C4-2B (cell line): ENCODE measurements at regions not wholly inside any gene's neighbourhood (a gene's known extent, or its start where the extent isn't known, plus 50 kb on each side); places are given as distances from the start of the nearest gene placed in this dataset.

Experiments used
- H3K27ac ChIP-seq: fragments of 450-650 bp; 2 replicates; pipeline ENCODE4 v1.5.1; 2017
- ZFX ChIP-seq: fragments of 450-650 bp; IDR thresholded peaks from 2 replicates; pipeline ENCODE4 v1.6.1; 2017
- TF ChIP-seq, protein P1 (sequence below): fragments of 450-650 bp; conservative IDR thresholded peaks from 2 replicates; pipeline ENCODE4 v1.5.1; 2017; ENCODE audit warnings: mild to moderate bottlenecking

DNA sequence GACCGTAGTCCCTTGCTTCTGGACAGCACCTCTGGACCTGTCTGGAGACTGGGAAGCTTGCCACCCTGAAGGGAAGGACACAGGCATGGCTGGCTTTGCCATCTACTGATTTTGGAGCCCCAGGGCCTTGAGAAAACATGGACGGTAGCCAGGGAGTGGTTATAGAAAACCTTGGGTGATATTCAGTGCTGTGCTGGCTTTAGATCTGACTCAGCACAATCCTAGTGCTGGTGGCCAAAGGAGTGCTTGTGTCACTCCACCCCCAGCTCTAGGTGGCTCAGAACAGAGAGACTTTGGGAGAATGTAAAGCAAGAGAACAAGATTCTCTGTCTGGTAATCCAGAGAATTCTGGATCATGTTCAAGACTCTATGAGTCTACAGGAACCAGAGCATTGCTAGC, 214.5 kb upstream of the IGF1 start:
- no peak for TF ChIP-seq ZFX
- TF ChIP-seq, protein P1, sequence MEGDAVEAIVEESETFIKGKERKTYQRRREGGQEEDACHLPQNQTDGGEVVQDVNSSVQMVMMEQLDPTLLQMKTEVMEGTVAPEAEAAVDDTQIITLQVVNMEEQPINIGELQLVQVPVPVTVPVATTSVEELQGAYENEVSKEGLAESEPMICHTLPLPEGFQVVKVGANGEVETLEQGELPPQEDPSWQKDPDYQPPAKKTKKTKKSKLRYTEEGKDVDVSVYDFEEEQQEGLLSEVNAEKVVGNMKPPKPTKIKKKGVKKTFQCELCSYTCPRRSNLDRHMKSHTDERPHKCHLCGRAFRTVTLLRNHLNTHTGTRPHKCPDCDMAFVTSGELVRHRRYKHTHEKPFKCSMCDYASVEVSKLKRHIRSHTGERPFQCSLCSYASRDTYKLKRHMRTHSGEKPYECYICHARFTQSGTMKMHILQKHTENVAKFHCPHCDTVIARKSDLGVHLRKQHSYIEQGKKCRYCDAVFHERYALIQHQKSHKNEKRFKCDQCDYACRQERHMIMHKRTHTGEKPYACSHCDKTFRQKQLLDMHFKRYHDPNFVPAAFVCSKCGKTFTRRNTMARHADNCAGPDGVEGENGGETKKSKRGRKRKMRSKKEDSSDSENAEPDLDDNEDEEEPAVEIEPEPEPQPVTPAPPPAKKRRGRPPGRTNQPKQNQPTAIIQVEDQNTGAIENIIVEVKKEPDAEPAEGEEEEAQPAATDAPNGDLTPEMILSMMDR, result no peak
- H3K27ac ChIP-seq, result peak overlapping the region; percentile 45

- peak overlapping the region; percentile 41 for H3K27ac ChIP-seq
- TF ChIP-seq ZFX, result no peak
- TF ChIP-seq, protein P1, result no peak
These were observed 211.6 kb upstream of the IGF1 start for GRCh38 chr12:102691773-102692555.

DNA sequence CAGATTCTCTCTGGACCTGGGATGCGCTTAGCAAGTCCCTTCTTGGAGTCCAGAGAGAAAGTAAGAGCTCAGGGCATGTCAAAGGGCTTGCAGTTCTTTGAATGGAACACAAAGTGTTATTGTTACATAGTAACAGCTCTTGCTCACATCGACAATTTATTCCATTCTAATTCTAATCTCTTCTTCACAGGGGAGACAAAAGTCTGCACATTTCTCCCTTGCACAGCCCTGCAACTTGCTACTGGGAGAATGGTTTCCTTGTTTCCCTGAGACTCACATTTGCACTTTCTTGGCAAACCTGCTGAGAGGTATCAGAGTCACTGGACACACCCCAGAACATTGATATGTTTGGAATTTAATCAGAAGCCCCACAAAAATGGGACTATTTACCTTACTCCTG, 209.9 kb upstream of the IGF1 start:
- H3K27ac ChIP-seq, result no peak overlapping the region
- no peak for TF ChIP-seq ZFX
- TF ChIP-seq, protein P1, result no peak

DNA sequence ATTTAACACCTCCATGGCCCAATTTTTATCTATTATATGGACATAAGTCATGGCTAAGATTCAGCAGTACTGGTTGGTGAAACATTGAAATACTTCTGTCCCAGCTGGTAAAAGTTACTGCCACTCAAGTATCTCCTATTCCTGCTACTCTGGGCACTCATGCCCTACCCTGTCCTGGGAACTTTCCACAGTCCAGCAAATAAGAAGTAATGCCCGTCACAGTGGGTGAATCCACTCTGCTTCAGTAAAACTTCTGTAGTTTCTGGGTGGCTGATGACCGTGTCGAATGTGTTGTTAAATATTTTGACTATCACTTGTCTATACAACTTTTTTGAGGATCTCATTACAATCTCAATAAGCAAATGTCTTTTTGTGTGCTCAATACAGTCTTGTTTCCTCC, 209.3 kb upstream of the IGF1 start:
- no peak for TF ChIP-seq ZFX
- TF ChIP-seq, protein P1, result no peak
- H3K27ac ChIP-seq, result no peak overlapping the region

GRCh38 chr12:102687523-102687922, 207.2 kb upstream of the IGF1 start:
- H3K27ac ChIP-seq, result no peak overlapping the region
- TF ChIP-seq ZFX, result no peak
- TF ChIP-seq, protein P1, result no peak

- no peak overlapping the region for H3K27ac ChIP-seq
- TF ChIP-seq, protein P1, result no peak
- no peak for TF ChIP-seq ZFX
These were observed 205.5 kb upstream of the IGF1 start for GRCh38 chr12:102685841-102686240.

DNA sequence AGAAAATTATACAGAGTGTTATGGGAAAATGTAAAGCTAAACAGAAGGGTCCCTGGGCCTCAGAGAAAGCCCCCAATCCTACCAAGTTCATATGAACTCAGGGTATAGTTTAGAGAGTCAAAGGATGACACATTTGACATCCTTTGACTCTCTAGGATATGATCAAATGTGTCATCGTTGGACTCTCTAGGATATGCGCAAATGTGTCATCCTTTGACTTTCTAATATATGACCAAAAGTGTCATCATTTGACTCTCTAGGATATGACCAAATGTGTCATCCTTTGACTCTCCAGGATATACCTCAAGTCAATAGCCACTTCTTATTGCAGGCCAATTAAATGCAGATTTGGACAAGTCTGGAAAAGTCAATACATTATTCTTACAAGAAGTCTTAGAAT, 204.8 kb upstream of the IGF1 start:
- H3K27ac ChIP-seq, result no peak overlapping the region
- TF ChIP-seq, protein P1, result no peak
- no peak for TF ChIP-seq ZFX
